Keratinocyte (primary cell): ENCODE measurements at regions not wholly inside any gene's neighbourhood (a gene's known extent, or its start where the extent isn't known, plus 50 kb on each side); places are given as distances from the start of the nearest gene placed in this dataset.

ENCODE experiments used
- DNase-seq: peaks from one replicate; pipeline ENCODE4 v3.0.0-alpha.2; 2011; ENCODE audit warnings: low read depth, missing footprints, low spot score
- FAIRE-seq: peaks from 2 replicates; lab custom pipeline; 2011; peaks lifted over from hg19 to GRCh38; lab: Jason Lieb, UNC
- H2AFZ ChIP-seq: 2 replicates; pipeline ENCODE4 v1.6.0; 2012; ENCODE audit warnings: low read length, control low read depth, inconsistent platforms; ENCODE audit not compliant: control insufficient read depth
- H3K27ac ChIP-seq: 2 replicates; pipeline ENCODE4 v1.5.1; 2011; ENCODE audit warnings: low read length; ENCODE audit not compliant: control insufficient read depth, insufficient read depth
- H3K27me3 ChIP-seq: 3 replicates; pipeline ENCODE4 v1.6.0; 2011; ENCODE audit warnings: low read length; ENCODE audit not compliant: control insufficient read depth, insufficient read depth; ENCODE audit errors: extremely low read depth
- H3K36me3 ChIP-seq, 2 experiments: 2 replicates in 1 of 2; 3 replicates in 1 of 2; pipeline ENCODE4 v1.5.1; 2011; ENCODE audit warnings: low read length in 2 of 2, mild to moderate bottlenecking in 1 of 2; ENCODE audit not compliant: control insufficient read depth in 2 of 2, insufficient read depth in 2 of 2; ENCODE audit errors: extremely low read depth in 1 of 2
- H3K4me1 ChIP-seq: 3 replicates; pipeline ENCODE4 v1.5.1; 2011; ENCODE audit warnings: low read length; ENCODE audit not compliant: control insufficient read depth, insufficient read depth; ENCODE audit errors: extremely low read depth
- H3K4me2 ChIP-seq: 3 replicates; pipeline ENCODE4 v1.6.0; 2011; ENCODE audit warnings: low read depth, low read length; ENCODE audit not compliant: control insufficient read depth, insufficient read depth; ENCODE audit errors: extremely low read depth
- H3K4me3 ChIP-seq, 3 experiments: fragments of 200-600 bp in 1 of 3; sonication (generic) in 1 of 3; 2 replicates in 2 of 3; 3 replicates in 1 of 3; pipeline ENCODE4 v1.5.1; 2011 to 2016; ENCODE audit warnings: low read length in 3 of 3, mild to moderate bottlenecking in 3 of 3, control low read depth in 2 of 3, inconsistent platforms in 1 of 3, low read depth in 1 of 3, mixed read lengths in 1 of 3, mixed run types in 1 of 3, moderate library complexity in 1 of 3; ENCODE audit not compliant: control insufficient read depth in 2 of 3, insufficient read depth in 2 of 3; ENCODE audit errors: extremely low read depth in 1 of 3
- H3K79me2 ChIP-seq: 2 replicates; pipeline ENCODE4 v1.6.0; 2012; ENCODE audit warnings: low read length; ENCODE audit not compliant: control insufficient read depth, insufficient read depth
- H3K9ac ChIP-seq: 3 replicates; pipeline ENCODE4 v1.6.0; 2011; ENCODE audit warnings: low read length; ENCODE audit not compliant: control insufficient read depth, insufficient read depth; ENCODE audit errors: extremely low read depth
- H3K9me1 ChIP-seq: 3 replicates; pipeline ENCODE4 v1.6.0; 2011; ENCODE audit warnings: low read length; ENCODE audit not compliant: control insufficient read depth, insufficient read depth; ENCODE audit errors: extremely low read depth
- H3K9me3 ChIP-seq: 2 replicates; pipeline ENCODE4 v1.5.1; 2012; ENCODE audit warnings: low read depth, low read length; ENCODE audit not compliant: control insufficient read depth
- H4K20me1 ChIP-seq: 3 replicates; pipeline ENCODE4 v1.6.0; 2011; ENCODE audit warnings: low read length; ENCODE audit not compliant: control insufficient read depth, insufficient read depth; ENCODE audit errors: extremely low read depth
- EZH2 ChIP-seq: IDR thresholded peaks from one replicate; pipeline ENCODE4 v1.6.1; 2012; ENCODE audit warnings: inconsistent platforms, mild to moderate bottlenecking, low read length, moderate library complexity
- dilution Hi-C: fragments of 300-500 bp; cut with MboI; formaldehyde crosslinking; loops from one replicate; pipeline ENCODE4 v1.7.0; 2020; ENCODE audit warnings: low sequenced_read_pairs; ENCODE audit not compliant: extremely low pct_ligation_motif_present
- TF ChIP-seq, protein P1 (sequence below), 3 experiments: IDR thresholded peaks in 1 of 3; conservative IDR thresholded peaks in 1 of 3; optimal IDR thresholded peaks in 1 of 3; 2 replicates in 2 of 3; 3 replicates in 1 of 3; pipeline versions ENCODE3 to v1.5.1; 2011; ENCODE audit warnings: low read length in 3 of 3, mild to moderate bottlenecking in 3 of 3, moderate library complexity in 2 of 3, control low read depth in 1 of 3, inconsistent platforms in 1 of 3; ENCODE audit not compliant: insufficient read depth in 2 of 3; ENCODE audit errors: extremely low read depth in 1 of 3

DNA sequence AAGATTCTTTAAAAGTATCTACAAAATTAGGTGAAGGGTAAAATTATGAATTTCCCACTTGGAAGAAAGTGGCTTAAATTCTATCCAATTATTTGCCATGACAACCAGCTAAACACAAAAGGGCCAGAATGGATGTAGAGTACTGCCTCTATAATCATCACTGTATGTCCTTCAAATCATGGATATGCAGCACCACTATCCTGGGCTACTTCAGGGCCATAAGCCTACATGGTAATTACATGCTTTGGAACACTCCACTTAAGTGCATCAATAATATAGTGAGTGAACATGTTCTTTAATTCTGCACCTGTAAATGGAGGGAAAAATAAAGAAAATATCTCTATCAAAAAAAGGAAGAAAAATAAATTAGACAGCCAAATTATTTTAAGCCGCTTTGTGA, 575.2 kb downstream of the ISL1 start:
- H3K9ac ChIP-seq, result no peak overlapping the region
- no peaks in the 10 kb centered on the region for H3K27me3 ChIP-seq
- H4K20me1 ChIP-seq, result no peaks in the 10 kb centered on the region
- no peaks in the 10 kb centered on the region for H3K36me3 ChIP-seq
- no peak for DNase-seq
- no peaks in the 10 kb centered on the region for H3K9me1 ChIP-seq
- H3K4me1 ChIP-seq, result no peaks in the 10 kb centered on the region
- no peak overlapping the region for H3K4me3 ChIP-seq
- no peak overlapping the region for H2AFZ ChIP-seq
- no peaks in the 10 kb centered on the region for H3K9me3 ChIP-seq
- TF ChIP-seq, protein P1, sequence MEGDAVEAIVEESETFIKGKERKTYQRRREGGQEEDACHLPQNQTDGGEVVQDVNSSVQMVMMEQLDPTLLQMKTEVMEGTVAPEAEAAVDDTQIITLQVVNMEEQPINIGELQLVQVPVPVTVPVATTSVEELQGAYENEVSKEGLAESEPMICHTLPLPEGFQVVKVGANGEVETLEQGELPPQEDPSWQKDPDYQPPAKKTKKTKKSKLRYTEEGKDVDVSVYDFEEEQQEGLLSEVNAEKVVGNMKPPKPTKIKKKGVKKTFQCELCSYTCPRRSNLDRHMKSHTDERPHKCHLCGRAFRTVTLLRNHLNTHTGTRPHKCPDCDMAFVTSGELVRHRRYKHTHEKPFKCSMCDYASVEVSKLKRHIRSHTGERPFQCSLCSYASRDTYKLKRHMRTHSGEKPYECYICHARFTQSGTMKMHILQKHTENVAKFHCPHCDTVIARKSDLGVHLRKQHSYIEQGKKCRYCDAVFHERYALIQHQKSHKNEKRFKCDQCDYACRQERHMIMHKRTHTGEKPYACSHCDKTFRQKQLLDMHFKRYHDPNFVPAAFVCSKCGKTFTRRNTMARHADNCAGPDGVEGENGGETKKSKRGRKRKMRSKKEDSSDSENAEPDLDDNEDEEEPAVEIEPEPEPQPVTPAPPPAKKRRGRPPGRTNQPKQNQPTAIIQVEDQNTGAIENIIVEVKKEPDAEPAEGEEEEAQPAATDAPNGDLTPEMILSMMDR (optimal IDR thresholded peaks at IDR 0.05 in 1 of 3, IDR thresholded peaks at IDR 0.05 in 1 of 3, conservative IDR thresholded peaks at IDR 0.05 in 1 of 3; ENCODE audit: extremely low read depth in 1 of 3, insufficient read depth in 2 of 3, low read length in 3 of 3), result no peak
- TF ChIP-seq EZH2, result no peak
- no peak for FAIRE-seq
- no peaks in the 10 kb centered on the region for H3K79me2 ChIP-seq
- dilution Hi-C loops, result no loop called here
- H3K27ac ChIP-seq, result no peak overlapping the region
- no peak overlapping the region for H3K4me2 ChIP-seq

DNA sequence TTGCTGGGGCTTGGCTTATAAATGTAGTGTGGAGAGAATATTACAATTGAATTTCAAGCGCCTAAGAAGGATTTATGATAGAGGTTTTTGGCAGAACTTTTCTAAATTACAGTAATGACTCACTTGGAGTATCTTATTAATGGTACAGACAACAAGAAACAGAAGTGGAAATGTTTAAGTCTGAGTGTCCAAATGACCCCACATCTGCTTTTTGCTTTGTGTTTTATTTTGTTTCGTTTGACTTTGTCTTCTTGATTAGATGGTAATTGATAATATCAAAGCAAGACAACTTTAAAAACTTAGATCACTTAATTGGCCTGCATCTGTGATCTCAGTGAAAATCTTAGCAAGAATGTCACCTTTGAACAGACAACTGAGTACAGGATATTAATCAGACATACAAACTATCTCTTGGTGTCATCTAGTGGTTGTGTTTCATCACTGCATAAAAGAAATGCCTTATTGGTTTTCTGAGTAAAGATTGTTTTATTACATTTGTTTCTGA, 577.4 kb downstream of the ISL1 start:
- no peak overlapping the region for H3K4me2 ChIP-seq
- TF ChIP-seq EZH2, result no peak
- TF ChIP-seq, protein P1 (optimal IDR thresholded peaks at IDR 0.05 in 1 of 3, IDR thresholded peaks at IDR 0.05 in 1 of 3, conservative IDR thresholded peaks at IDR 0.05 in 1 of 3; ENCODE audit: extremely low read depth in 1 of 3, insufficient read depth in 2 of 3, low read length in 3 of 3), result peak in 2 of 3 experiments; percentile 58 to 65
- no peaks in the 10 kb centered on the region for H3K9me3 ChIP-seq
- no peaks in the 10 kb centered on the region for H3K9me1 ChIP-seq
- peak; percentile 73 for FAIRE-seq
- no peaks in the 10 kb centered on the region for H3K4me1 ChIP-seq
- dilution Hi-C loops, result no loop called here
- no peak overlapping the region for H3K9ac ChIP-seq
- no peaks in the 10 kb centered on the region for H3K27me3 ChIP-seq
- no peak overlapping the region for H3K27ac ChIP-seq
- no peaks in the 10 kb centered on the region for H4K20me1 ChIP-seq
- no peak overlapping the region for H2AFZ ChIP-seq
- DNase-seq, result no peak
- no peaks in the 10 kb centered on the region for H3K36me3 ChIP-seq
- H3K79me2 ChIP-seq, result no peaks in the 10 kb centered on the region
- no peak overlapping the region for H3K4me3 ChIP-seq
